ENCODE measurements at regions not wholly inside any gene's neighbourhood (a gene's known extent, or its start where the extent isn't known, plus 50 kb on each side); places are given as distances from the start of the nearest gene placed in this dataset.
"Not testable (repeated sequence)": the region's sequence is repeated elsewhere in the genome, so short reads cannot be mapped to it uniquely, and the experiment has no call there.

DNA sequence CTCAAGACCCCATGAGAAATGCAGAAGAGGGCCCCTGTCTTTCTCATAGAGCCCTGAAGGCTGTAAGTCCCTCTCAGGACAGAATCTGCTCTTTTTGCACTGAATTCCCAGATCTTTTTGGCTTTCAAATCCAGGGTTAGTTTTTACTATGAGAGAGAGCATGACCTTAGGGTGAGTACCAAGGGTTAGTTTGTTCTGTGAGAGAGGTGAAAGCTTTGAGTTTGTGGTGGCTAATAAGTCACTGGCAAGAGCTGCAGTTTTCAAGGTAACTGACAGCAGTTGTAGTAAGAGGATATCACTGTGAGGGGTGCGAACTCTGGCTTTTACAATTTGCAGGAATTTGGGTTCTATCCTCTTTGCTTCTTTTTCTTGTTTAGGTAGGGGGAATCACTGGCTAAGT, 248.4 kb upstream of the KCNH7 start:
- intact Hi-C loops (cut with micrococcal nuclease): no loop called here
- CTCF ChIA-PET: interaction anchor here (0.6 to 1.1 kb wide), 2 partner anchors 34 to 251 kb away, joined by 3 read pairs; no protein-coding TSS in a partner anchor

DNA sequence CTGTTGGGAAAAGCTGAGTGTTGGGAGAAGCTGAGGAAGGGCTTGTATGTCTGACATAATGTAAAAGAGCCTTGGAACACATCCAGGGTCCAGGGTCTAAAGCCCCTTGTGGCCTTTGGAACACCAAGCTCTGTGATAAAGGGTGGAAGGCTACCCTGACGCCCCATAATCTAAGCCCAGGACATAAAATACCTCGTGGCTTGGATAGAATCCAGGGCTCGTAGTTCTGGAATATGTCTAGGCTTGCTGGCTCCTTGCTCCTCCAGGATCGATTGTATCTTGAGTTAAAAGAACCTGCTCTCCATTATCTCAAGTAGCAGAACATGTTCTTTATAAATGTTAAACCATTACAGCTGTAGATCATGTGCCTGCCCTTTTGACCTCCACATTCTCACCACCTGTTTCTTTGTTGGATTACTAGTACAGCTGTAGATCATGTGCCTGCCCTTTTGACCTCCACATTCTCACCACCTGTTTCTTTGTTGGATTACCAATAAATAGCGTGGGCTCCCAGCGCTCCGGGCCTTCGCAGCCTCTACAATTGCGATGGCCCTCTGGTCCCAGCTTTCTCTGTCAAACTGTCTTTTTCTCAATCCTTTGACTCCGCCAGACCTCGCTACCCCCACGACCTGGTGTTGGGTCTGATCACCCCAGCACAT, 246.9 kb upstream of the KCNH7 start:
- CTCF ChIA-PET: interaction anchor here (0.6 to 1.3 kb wide), 2 partner anchors 44 to 192 kb away, joined by 3 read pairs; no protein-coding TSS in a partner anchor

More for the DNA sequence above, 248.4 kb upstream of the KCNH7 start:
- Mint-ChIP-seq H3K4me1 (ENCODE audit: insufficient read depth, unreplicated experiment) (no peaks in the 10 kb centered on the region), H3K4me3 (ENCODE audit: unreplicated experiment) (no peak overlapping the region), H3K9me3 (ENCODE audit: unreplicated experiment) (no peaks in the 10 kb centered on the region), H3K27ac (ENCODE audit: low read depth, unreplicated experiment) (no peak overlapping the region), H3K36me3 (ENCODE audit: insufficient read depth, unreplicated experiment) (no peaks in the 10 kb centered on the region), H3K27me3 (ENCODE audit: insufficient read depth, unreplicated experiment) (no peaks in the 10 kb centered on the region)
- TF ChIP-seq, protein P1, sequence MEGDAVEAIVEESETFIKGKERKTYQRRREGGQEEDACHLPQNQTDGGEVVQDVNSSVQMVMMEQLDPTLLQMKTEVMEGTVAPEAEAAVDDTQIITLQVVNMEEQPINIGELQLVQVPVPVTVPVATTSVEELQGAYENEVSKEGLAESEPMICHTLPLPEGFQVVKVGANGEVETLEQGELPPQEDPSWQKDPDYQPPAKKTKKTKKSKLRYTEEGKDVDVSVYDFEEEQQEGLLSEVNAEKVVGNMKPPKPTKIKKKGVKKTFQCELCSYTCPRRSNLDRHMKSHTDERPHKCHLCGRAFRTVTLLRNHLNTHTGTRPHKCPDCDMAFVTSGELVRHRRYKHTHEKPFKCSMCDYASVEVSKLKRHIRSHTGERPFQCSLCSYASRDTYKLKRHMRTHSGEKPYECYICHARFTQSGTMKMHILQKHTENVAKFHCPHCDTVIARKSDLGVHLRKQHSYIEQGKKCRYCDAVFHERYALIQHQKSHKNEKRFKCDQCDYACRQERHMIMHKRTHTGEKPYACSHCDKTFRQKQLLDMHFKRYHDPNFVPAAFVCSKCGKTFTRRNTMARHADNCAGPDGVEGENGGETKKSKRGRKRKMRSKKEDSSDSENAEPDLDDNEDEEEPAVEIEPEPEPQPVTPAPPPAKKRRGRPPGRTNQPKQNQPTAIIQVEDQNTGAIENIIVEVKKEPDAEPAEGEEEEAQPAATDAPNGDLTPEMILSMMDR (IDR thresholded peaks at IDR 0.05; ENCODE audit: unreplicated experiment): no peak
- POLR2A ChIA-PET: no interaction called here
- no peak for DNase-seq (ENCODE audit: unreplicated experiment)
- BruUV-seq (replicated peaks): no TSS peak

GRCh38 chr2:163081754-163082153, 243.2 kb upstream of the KCNH7 start:
- intact Hi-C loops (cut with micrococcal nuclease): no loop called here
- Mint-ChIP-seq H3K27ac (ENCODE audit: low read depth, unreplicated experiment) (no peak overlapping the region), H3K36me3 (ENCODE audit: insufficient read depth, unreplicated experiment) (no peaks in the 10 kb centered on the region), H3K4me1 (ENCODE audit: insufficient read depth, unreplicated experiment) (no peaks in the 10 kb centered on the region), H3K9me3 (ENCODE audit: unreplicated experiment) (no peaks in the 10 kb centered on the region), H3K4me3 (ENCODE audit: unreplicated experiment) (no peak overlapping the region), H3K27me3 (ENCODE audit: insufficient read depth, unreplicated experiment) (peaks cover 24% of the 10 kb centered on the region)
- TF ChIP-seq, protein P1 (IDR thresholded peaks at IDR 0.05; ENCODE audit: unreplicated experiment): no peak
- no peak for DNase-seq (ENCODE audit: unreplicated experiment)
- POLR2A ChIA-PET: no interaction called here
- CTCF ChIA-PET: no interaction called here
- BruUV-seq (replicated peaks): no TSS peak

More for the DNA sequence above, 246.9 kb upstream of the KCNH7 start:
- H3K9me3 Mint-ChIP-seq (ENCODE audit: unreplicated experiment); DNase-seq (ENCODE audit: unreplicated experiment); H3K4me1 Mint-ChIP-seq (ENCODE audit: insufficient read depth, unreplicated experiment); intact Hi-C loops (cut with micrococcal nuclease); H3K36me3 Mint-ChIP-seq (ENCODE audit: insufficient read depth, unreplicated experiment); BruUV-seq (replicated peaks); H3K27ac Mint-ChIP-seq (ENCODE audit: low read depth, unreplicated experiment); H3K27me3 Mint-ChIP-seq (ENCODE audit: insufficient read depth, unreplicated experiment); H3K4me3 Mint-ChIP-seq (ENCODE audit: unreplicated experiment): not testable (repeated sequence)
- POLR2A ChIA-PET: interaction anchor here (0.7 kb wide), 1 partner anchor 19 kb away, joined by 3 read pairs; no protein-coding TSS in a partner anchor

DNA sequence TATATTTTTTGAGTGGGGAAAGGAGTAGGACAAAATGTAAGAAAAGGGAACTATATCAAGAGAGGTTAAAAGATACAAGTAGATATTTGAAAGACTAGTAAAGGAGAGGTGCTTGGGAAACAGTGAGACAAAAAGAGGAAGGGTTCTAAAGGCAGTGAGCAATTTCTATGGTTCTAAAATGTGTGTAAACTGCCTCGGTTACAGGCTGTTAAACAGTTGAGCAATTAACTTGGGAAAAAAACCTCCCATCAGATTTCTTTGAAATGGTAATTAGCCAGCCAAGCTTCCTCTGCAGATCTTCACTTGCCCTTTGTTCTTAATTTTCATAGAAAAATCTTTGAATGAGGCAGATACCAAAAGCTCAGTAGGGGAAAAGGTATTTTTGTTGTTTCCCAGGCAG, 238.7 kb upstream of the KCNH7 start:
- ChIA-PET POLR2A (no interaction called here), CTCF (no interaction called here)
- BruUV-seq (replicated peaks): no TSS peak
- no peaks in the 10 kb centered on the region for H3K9me3 Mint-ChIP-seq (ENCODE audit: unreplicated experiment)
- no peak overlapping the region for H3K4me3 Mint-ChIP-seq (ENCODE audit: unreplicated experiment)
- intact Hi-C loops (cut with micrococcal nuclease): no loop called here
- TF ChIP-seq, protein P1 (IDR thresholded peaks at IDR 0.05; ENCODE audit: unreplicated experiment): no peak
- no peaks in the 10 kb centered on the region for H3K4me1 Mint-ChIP-seq (ENCODE audit: insufficient read depth, unreplicated experiment)
- H3K27me3 Mint-ChIP-seq (ENCODE audit: insufficient read depth, unreplicated experiment): peaks cover 46% of the 10 kb centered on the region
- no peak for DNase-seq (ENCODE audit: unreplicated experiment)
- H3K27ac Mint-ChIP-seq (ENCODE audit: low read depth, unreplicated experiment): no peak overlapping the region
- no peaks in the 10 kb centered on the region for H3K36me3 Mint-ChIP-seq (ENCODE audit: insufficient read depth, unreplicated experiment)
